Epithelial cell of proximal tubule (primary cell): ENCODE measurements at regions not wholly inside any gene's neighbourhood (a gene's known extent, or its start where the extent isn't known, plus 50 kb on each side); places are given as distances from the start of the nearest gene placed in this dataset.
A peak's percentile ranks its signal among the peaks of the same experiment; 100 is the strongest.

Experiments
- DNase-seq: peaks from one replicate; pipeline ENCODE4 v3.0.0-alpha.2; 2011; ENCODE audit warnings: low read depth
- H3K4me3 ChIP-seq: 2 replicates; pipeline ENCODE4 v1.5.1; 2011; ENCODE audit warnings: low read depth, mild to moderate bottlenecking, low read length
- CTCF ChIP-seq: conservative IDR thresholded peaks from 2 replicates; pipeline ENCODE4 v1.5.1; 2012; ENCODE audit warnings: low read depth, mild to moderate bottlenecking, low read length

GRCh38 chr13:93004919-93005318 is 221.7 kb upstream of the GPC6 start:
- H3K4me3 ChIP-seq, result no peak overlapping the region
- TF ChIP-seq CTCF, result peak; percentile 30
- no peak for DNase-seq

- no peak for TF ChIP-seq CTCF
- no peak overlapping the region for H3K4me3 ChIP-seq
- no peak for DNase-seq
These were observed 218.7 kb upstream of the GPC6 start for GRCh38 chr13:93007928-93008327.

GRCh38 chr13:93017493-93018112 is 209.0 kb upstream of the GPC6 start:
- H3K4me3 ChIP-seq, result no peak overlapping the region
- TF ChIP-seq CTCF, result no peak
- DNase-seq, result no peak

GRCh38 chr13:93023929-93024328 is 202.7 kb upstream of the GPC6 start:
- DNase-seq, result no peak
- no peak for TF ChIP-seq CTCF
- no peak overlapping the region for H3K4me3 ChIP-seq

- TF ChIP-seq CTCF, result no peak
- DNase-seq, result no peak
- H3K4me3 ChIP-seq, result no peak overlapping the region
These were observed 200.6 kb upstream of the GPC6 start for GRCh38 chr13:93025984-93026383.

GRCh38 chr13:93029536-93029935 is 197.1 kb upstream of the GPC6 start:
- no peak for DNase-seq
- no peak for TF ChIP-seq CTCF

GRCh38 chr13:93036380-93036779 is 190.2 kb upstream of the GPC6 start:
- no peak for TF ChIP-seq CTCF
- H3K4me3 ChIP-seq, result no peak overlapping the region
- DNase-seq, result no peak

More at GRCh38 chr13:93029536-93029935, 197.1 kb upstream of the GPC6 start:
- H3K4me3 ChIP-seq, result no peak overlapping the region
